ENCODE measurements at regions not wholly inside any gene's neighbourhood (a gene's known extent, or its start where the extent isn't known, plus 50 kb on each side); places are given as distances from the start of the nearest gene placed in this dataset.
"Not testable (repeated sequence)": the region's sequence is repeated elsewhere in the genome, so short reads cannot be mapped to it uniquely, and the experiment has no call there.

GRCh38 chr7:114076392-114077157, 157.8 kb upstream of the PPP1R3A start:
- not testable (repeated sequence) for TF ChIP-seq CTCF, POLR2A (IDR thresholded peaks at IDR 0.05)
